Sigmoid colon (tissue), 4 donors: ENCODE measurements at regions not wholly inside any gene's neighbourhood (a gene's known extent, or its start where the extent isn't known, plus 50 kb on each side); places are given as distances from the start of the nearest gene placed in this dataset.

Experiments
- EP300 ChIP-seq, 4 donors: sonication (generic); formaldehyde crosslinking; IDR thresholded peaks; one replicate each; pipeline ENCODE4 v1.6.1; 2017; ENCODE audit warnings: antibody characterized with exemption in 4 of 4
- POLR2A ChIP-seq, 2 donors: fragments of 450-650 bp; IDR thresholded peaks; one replicate each; pipeline ENCODE4 v1.6.1; 2016; ENCODE audit warnings: antibody characterized with exemption in 2 of 2, mild to moderate bottlenecking in 2 of 2, moderate library complexity in 2 of 2
- POLR2AphosphoS5 ChIP-seq, 4 donors: sonication (generic); formaldehyde crosslinking; IDR thresholded peaks; one replicate each; pipeline ENCODE4 v1.6.1; 2017; ENCODE audit warnings: antibody characterized with exemption in 4 of 4
- TF ChIP-seq, protein P1 (sequence below), 4 experiments: fragments of 450-650 bp in 3 of 4; fragments of 200-600 bp in 1 of 4; IDR thresholded peaks; one replicate each; pipeline ENCODE4 v1.5.1; 2016 to 2019; ENCODE audit warnings: antibody characterized with exemption in 4 of 4, mild to moderate bottlenecking in 3 of 4, moderate library complexity in 2 of 4

DNA sequence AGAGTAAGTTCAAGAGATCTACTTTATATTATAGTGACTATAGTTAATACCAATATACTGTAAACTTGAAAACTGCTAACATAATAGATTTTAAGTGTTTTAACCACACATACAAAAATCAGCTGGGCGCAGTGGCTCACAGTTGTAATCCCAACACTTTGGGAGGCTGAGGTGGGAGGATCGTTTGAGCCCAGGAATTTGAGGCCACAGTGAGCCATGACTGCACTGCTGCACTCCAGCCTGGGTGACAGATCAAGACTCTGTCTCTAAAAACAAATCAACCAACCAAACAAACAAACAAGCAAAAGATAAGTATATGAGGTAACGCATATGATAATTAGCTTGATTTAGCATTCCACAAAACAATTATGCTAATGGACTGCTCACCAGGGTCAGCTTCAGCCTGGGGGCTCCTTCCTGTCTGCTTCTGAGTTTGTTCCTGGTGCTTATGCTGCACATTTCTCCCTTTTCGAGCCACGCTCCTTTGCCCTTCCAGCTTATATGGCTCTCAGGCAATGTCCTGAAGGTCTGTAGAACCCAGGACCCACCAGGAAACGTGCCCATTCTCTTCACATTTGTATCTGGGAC is 357.6 kb downstream of the EN1 start:
- TF ChIP-seq EP300 (IDR thresholded peaks at IDR 0.05) (no peak), POLR2AphosphoS5 (IDR thresholded peaks at IDR 0.05) (no peak), POLR2A (IDR thresholded peaks at IDR 0.05) (no peak)
- TF ChIP-seq, protein P1, sequence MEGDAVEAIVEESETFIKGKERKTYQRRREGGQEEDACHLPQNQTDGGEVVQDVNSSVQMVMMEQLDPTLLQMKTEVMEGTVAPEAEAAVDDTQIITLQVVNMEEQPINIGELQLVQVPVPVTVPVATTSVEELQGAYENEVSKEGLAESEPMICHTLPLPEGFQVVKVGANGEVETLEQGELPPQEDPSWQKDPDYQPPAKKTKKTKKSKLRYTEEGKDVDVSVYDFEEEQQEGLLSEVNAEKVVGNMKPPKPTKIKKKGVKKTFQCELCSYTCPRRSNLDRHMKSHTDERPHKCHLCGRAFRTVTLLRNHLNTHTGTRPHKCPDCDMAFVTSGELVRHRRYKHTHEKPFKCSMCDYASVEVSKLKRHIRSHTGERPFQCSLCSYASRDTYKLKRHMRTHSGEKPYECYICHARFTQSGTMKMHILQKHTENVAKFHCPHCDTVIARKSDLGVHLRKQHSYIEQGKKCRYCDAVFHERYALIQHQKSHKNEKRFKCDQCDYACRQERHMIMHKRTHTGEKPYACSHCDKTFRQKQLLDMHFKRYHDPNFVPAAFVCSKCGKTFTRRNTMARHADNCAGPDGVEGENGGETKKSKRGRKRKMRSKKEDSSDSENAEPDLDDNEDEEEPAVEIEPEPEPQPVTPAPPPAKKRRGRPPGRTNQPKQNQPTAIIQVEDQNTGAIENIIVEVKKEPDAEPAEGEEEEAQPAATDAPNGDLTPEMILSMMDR (IDR thresholded peaks at IDR 0.05) = no peak
